ENCODE measurements at regions not wholly inside any gene's neighbourhood (a gene's known extent, or its start where the extent isn't known, plus 50 kb on each side); places are given as distances from the start of the nearest gene placed in this dataset.
"Not testable (repeated sequence)": the region's sequence is repeated elsewhere in the genome, so short reads cannot be mapped to it uniquely, and the experiment has no call there.

DNA sequence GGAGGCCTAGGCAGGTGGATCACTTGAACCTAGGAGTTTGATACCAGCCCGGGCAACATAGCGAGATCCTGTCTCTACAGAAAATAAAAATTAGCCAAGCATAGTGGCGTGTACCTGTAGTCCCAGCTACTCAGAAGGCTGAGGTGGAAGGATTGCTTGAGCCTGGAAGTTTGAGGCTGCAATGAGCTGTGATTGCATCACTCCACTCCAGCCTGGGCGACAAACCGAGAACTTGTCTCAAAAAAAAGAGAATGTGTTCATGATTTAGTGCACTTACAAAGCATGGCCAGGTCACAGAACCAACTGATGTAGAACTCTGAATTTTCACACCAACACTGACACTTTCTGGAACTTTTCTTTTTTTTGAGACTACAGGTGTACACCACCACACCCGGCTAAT lies 182.7 kb downstream of the ZFP64 start:
- no peak for DNase-seq

DNA sequence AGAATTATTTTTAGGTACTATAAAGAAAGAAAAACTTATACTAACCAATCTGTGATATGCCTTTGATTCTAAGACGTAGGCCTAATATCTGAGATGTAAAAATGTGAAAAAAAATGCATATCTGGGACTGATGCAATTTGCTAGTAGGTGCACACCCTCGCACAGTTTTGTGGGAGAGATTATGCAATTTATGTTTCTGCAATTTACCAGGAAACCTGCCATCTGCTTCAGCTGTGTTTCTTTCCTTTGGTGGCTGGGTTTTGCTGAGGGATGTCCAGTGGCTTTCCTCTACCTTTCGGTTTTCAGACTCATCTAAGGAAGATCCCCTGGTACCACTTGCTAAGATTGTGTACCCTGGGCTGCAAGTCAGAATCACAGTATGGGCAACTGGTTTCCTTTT lies 186.9 kb downstream of the ZFP64 start:
- DNase-seq: no peak

DNA sequence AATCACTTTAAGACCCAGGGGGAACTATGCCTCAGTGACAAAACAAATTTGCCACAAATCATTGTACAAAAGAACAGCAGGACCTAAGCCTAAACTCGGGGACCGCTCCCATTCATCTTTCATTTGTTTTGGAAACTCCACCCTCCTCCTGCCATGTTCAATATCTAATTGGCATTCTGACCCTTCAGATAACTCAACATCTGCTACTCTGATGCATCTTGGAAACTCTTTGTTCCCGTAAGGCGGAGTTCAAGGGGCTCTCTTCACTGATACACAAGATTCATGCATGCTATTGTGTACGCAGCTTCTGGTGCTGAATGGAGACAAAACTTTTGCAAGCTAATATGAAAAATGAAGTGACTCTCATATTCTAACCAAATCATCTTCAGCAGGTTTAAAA lies 187.6 kb downstream of the ZFP64 start:
- no peak for DNase-seq

DNA sequence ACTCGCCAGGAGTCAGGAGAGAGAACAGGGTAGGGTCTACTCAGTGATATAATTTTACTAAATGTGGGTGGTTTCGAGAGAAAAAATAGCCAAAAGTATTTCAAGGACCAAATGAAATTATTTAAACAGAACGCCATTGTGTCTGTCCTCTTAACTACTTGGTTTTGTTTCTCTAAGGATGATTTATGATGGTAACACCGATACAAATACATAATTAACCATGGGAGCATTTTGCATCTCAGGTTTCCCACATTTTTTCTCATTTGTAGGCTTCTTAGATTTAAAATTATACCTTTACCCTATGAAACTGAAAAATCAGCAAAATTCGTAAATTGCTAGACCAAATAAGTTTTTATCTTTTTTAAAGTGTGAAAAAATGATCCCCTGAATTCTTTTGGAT lies 188.2 kb downstream of the ZFP64 start:
- DNase-seq: no peak

DNA sequence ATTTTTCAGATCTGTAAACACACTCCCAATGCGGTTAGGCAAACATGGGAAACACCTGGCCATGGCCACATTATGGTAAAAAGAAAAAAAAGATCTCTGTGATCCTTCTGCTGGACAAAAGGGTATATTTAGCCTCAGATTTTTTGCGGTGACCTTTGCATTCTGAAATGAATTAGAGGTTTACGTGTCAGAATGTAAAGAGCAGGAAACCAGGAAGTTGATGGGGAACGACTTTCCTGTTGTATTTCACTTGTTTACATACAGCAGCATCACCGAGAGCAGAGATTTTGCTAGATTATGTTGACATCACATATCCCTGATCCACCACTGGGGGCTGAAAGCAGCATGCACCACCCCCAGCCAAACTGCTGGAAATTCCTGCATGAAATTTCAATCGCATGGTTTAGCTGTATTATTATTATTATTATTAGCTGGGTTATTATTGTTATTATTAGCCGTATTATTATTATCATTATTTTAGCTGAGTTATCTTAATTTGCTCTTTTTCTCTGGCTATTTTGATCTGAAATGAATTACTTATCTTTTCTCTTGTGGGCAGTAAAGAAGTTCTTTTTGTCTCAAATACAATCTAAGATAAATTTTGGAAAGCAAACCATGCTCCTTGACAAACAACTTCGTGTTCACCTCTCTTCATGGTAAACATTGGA lies 189.4 kb downstream of the ZFP64 start:
- DNase-seq: no peak

DNA sequence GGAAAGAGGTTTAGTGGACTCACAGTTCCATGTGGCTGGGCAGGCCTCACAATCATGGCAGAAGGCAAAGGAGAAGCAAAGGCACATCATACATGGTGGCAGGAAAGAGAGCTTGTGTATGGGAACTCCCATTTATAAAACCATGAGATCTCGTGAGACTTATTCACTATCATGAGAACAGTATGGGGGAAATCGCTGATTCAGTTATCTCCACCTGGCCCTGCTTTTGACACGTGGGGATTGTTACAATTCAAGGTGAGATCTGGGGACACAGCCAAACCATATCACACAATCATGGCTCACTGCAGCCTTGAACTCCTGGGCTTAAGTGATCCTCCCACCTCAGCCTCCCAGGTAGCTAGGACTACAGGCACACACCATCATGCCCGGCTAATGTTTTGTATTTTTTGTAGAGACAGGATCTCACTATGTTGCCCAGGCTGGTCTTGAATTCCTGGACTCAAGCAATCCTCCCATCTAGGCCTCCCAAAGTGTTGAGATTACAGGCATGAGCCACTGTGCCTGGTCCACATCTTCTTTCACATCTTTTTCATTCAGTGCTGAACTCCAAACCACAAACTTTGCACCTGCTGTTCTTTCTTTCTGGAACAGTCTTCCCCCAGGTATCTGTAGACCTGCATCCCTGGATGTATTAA lies 194.2 kb downstream of the ZFP64 start:
- not testable (repeated sequence) for DNase-seq

DNA sequence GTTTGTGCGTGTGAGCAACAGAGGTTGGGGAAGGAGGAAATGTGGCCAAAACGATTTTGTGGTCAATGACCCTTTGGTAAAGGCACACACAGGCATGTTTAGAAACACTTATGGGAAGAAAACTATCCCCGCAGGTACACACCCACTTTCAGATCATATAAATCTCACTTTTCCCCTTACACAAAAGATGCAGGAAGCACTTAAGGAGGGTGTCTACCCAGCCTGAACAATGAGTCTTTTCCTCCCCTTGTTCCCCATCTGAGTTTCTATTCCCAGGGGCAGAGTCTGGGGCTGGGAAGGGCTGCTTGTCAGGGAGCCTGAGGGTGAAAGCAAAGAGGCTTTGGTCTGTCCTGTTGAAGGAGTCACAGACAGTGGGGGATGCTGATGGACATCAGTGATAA lies 193.2 kb upstream of the SALL4 start:
- no peak for DNase-seq

DNA sequence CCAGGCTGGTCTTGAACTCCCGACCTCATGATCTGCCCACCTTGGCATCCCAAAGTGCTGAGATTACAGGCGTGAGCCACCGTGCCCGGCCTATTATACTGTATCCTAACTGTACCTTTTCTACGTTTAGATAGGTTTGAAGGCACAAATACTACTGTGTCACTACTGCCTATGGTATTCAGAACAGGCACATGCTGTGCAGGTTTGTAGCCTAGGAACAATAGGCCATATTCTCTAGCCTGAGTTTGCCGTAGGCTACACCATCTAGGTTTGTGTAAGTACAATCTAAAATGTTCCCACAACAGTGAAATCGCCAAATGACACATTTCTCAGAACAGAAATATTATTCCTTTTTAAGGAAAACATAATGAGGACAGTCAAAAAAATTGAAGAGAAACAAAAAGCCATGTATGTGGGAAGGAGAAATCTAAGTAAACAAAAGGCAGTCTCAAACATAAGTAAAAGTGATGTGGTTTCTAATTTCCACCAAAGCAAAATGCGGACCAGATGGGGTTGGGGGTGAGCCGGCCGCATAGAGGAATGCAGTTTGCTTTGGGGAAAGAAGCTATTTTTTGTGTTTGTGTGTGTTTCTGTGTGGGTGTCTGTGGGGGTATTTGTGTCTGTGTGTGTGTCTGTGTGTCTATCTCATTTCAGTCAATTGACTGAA lies 192.6 kb upstream of the SALL4 start:
- no peak for DNase-seq

DNA sequence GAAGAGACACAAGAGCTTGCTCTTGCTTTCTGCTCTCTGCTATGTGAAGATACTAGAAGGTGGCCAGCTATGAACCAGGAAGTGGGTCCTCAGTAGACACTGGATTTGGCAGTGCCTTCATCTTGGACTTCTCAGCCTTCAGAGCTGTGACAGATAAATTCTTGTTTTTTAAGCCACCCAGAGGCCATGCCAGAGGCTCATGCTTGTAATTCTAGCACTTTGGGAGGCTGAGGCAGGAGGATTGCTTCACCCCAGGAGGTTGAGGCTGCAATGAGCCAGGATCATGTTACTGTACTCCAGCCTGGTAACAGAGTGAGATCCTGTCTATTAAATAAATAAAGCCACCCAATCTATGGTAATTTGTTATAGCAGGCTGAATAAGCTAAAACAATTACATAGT lies 185.5 kb upstream of the SALL4 start:
- DNase-seq: no peak

DNA sequence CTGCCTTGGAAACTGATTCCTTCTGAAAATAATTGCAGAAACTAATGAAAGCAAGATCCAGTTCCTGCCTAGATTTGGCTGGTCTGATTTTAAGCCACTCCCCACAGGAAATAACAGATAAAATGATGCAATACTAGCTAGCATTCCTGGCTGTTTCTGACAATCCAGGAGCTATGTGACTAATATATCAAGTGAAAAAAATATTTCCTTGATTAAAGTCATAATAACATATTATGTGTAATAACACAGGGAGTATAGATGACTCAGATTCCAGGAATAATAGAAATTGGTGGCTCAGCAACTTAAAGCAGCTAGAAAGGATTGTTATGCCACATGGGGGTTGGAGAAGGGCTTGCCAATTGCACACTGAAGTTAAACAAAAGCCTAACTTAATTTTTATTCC lies 182.7 kb upstream of the SALL4 start:
- peak; percentile 61 for DNase-seq

DNA sequence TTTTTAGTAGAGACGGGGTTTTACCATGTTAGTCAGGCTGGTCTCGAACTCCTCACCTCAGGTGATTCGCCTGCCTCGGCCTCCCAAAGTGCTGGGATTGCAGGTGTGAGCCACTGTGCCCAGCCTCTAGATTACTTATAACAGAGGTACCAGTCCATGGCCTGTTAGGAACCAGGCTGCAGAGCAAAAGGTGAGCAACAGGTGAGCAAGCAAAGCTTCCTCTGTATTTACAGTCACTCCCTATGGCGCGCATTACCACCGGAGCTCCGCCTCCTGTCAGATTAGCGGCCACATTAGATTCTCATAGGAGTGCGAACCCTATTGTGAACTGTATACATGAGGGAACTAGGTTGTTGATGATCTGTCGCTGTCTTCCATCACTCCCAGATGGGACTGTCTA lies 178.0 kb upstream of the SALL4 start:
- DNase-seq: no peak

DNA sequence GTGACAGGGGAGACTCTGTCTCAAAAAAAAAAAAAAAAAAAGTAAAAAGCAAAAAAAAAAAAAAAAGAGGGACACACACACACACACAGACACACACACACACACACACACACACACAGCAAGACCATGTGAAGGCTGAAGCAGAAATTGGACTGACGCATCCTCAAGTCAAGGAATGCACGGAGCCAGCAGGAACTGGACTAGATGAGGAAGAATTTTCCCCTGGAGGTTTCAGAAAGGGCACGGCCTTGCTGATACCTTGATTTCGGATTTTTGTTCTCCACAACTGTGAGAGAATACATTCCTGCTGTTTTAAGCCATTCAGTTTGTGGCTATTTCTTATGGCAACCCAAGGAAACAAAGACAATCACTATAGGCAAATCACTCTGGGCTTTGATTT lies 176.9 kb upstream of the SALL4 start:
- no peak for DNase-seq

DNA sequence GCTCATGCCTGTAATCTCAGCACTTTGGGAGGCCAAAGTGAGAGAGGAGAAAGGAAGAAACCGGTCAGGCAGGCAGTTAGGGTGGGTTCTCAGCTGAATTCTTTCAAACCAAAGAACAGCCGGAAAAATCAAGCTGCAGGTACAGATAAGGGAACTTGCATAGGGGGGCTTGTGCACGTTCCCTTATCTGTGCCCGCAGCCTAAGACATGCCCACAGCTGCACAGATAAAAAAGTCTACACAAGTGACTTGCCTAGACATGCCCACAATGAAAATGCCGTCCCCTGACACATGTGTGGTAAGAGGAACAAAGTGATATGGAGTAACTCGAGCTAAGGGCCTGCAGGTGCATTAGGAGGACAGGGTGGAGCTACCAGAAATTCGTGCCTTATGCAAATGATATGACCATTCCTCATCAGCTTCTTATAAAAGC lies 175.8 kb upstream of the SALL4 start:
- DNase-seq: no peak

DNA sequence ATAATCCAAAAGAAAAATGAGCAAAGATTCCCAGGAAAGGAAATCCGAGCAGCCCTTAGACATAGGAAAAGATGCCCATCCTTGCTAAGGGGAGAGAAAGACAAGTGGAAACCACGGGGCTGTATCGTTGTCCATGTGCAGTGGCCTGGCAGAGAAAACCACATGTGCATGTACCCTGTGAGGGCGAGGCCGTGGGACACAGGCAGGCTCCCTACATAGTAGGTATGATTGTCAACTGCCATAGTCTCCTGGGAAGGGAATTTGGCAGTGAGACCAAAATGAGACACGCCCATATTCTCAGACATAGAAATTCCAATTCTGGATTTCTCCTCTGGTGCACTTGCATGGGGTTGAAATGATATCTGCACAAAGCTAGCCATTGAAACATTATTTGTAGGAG lies 169.7 kb upstream of the SALL4 start:
- no peak for DNase-seq

DNA sequence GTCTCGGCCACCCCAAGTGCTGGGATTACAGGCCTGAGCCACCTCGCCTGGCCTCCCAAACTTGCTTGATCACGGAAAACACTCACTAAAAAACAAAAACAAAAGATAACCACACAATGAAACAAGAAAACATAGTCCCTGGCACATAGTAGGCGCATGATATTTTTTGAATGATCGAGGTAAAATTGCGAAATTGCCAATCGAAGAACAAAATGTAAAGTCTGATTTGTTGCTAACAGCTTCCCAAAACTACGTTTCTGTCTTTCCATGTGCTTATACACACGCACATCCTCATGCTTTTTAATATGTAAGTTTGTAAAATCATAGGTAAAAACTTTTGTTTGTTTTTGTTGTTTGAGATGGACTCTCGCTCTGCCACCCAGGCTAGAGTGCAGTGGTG lies 168.5 kb upstream of the SALL4 start:
- DNase-seq: no peak

DNA sequence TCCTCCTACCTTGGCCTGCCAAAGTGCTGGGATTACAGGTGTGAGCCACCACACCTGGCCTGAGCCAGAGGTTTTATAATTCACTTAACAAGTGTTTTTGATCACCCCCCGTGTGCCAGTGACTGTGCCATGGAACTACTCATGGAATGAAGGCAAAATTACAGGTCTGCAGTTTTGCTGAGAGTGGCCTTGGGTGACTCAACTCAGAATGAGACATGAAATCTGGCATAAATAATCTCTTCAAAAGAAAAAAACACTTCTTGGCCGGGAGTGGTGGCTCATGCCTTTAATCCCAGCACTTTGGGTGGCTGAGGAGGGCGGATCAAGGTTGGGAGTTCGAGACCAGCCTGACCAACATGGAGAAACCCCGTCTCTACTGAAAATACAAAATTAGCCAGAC lies 166.9 kb upstream of the SALL4 start:
- no peak for DNase-seq

DNA sequence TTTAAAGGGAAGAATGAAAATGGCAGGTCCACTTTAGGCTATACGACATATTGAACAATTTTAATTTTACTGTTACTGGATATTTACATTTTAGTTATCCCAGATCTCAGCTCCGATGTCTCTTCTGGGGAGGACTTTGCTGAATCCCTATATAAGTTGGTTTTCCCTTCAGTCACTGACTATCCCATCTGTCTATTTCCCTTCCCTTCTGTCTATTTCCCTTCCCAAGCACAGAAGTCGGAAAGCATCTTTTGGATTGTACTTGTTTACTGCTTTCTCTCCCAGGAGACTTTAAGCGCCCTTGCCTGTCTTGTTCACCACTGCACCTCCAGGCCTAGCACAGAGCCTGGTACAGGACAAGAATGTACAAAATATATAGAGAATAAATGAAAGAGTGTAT lies 165.8 kb upstream of the SALL4 start:
- DNase-seq: no peak

DNA sequence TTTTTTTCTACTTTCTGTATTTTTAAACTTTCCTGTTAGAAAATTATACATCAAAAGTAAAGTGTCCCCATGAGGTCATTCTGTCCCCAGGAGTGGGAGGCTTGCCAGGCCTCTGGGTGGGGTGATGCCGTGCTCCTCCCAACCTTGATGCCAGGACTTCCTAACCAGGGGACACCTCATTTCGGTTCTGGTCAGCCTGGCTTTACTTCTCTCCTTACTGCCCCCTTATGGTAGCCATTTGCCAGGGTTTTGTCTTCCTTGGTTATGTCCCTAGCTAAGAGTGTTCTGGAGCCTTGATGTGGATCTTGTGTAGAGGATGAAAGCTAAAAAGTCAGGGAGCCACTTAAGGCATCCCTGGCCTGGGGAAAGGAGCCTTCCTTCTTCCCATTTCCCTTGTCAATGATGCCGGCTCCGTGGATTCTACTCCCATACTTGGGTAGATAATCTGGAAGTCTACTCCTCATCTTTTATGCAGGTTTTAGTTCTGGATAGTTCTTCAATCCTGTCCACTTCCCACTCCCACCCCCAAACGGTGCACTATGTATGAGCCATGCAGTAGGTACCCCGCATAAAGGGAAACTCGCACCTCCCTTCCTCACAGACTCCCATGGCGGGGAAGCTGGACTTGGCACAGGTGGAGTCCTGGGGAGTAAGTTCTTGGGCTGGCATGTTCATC lies 164.1 kb upstream of the SALL4 start:
- peak; percentile 54 for DNase-seq

DNA sequence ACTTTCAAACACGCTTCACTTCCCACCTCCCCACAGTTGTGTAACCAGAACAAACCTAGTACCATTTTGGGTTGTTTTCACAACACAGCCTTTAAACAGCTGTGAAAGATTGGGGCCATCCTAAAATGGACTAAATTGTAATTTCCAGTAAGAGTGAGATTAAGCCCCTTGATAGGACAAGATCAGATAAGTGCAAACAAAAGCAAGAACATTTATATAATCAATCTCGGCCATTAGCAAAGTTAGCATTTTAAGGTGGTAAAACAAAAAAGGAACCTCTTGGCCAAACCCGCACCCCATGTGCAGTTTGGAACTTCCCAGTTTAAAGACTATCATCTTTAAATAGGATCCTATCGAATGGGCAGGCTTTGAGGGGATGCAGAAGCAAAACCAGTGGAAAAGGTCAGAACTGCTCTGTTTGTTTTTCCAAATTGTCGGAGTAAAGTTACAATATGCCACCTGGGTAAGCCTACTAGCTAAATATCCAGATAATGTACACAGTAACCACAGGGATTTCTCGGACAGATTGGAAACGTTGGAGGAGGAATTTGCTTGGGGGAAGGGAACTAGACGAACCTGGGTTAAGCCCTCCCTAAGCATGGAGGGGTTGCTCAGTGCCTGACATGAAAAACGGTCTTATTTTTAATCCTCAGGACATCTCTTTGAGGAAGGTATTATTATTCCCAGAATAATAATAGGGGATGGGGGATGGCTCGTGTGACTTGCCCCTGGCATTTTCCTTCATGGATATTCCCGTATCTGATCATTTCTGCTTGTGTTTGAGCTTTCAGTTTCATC lies 159.8 kb upstream of the SALL4 start:
- DNase-seq: no peak

DNA sequence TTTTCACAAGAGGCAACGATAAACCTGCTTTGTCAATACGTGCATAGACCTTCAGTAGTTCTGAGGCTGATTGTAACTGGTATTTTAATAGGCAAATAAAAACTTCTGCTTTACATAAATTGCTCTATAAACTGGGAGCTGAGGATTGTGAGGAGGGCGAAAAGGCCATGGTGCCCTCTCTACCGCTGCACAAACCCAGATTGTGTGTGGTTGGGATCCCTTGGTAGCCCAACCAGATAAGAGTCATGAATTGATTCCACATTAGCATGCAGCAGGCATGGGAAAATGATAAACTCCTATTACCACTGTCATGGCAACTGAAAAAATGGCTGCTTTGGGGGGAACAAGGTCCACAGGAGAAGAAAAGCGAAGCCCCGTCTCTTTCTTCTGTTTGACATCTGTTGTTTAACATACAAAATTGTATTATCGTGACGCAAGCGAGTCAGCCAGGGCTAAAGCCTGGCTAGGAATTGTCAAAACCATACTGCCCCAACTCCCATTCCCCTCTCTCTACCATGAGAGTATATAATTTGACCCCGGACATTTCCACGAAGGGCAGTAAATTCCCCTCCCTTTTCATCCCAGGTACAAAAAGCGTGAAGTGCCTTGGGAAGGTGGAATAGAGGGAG lies 157.8 kb upstream of the SALL4 start:
- DNase-seq: no peak

DNA sequence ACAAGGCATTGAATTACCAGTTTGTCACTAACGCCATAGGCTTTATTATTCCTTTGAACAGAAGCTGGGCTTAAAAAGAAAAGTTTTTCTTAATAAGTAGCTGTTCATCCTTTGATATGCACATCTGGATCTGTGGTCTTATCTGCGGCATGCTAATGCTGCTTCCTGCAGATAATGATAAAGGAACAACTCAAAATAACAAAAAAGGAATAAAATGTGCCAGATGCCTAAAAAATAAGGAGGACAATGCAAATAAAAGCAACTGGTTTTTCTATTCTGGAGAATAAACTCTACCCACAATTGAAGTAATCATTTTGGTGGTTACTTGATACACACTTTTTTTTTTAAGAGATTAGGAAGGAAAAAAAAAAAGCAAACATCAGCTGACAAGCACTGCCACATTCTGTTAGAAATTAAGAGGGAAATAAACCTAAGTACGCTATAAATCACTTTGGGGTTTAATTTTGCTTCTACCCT lies 156.8 kb upstream of the SALL4 start:
- DNase-seq: no peak

All from muscle of arm (tissue), 1 donor.